OCI-LY1 (cell line): ENCODE measurements at regions not wholly inside any gene's neighbourhood (a gene's known extent, or its start where the extent isn't known, plus 50 kb on each side); places are given as distances from the start of the nearest gene placed in this dataset.

Source experiments
- H2AFZ ChIP-seq: fragments of 200-600 bp; sonication (generic), shearing (Covaris generic); 2 replicates; pipeline ENCODE4 v1.6.0; 2014; ENCODE audit warnings: antibody characterized with exemption, mild to moderate bottlenecking, low read length
- H3F3A ChIP-seq: fragments of 200-600 bp; sonication (generic), shearing (Covaris generic); 2 replicates; pipeline ENCODE4 v1.6.0; 2014; ENCODE audit warnings: mild to moderate bottlenecking, antibody characterized with exemption, low read length, moderate library complexity; ENCODE audit not compliant: insufficient read depth
- H3K27ac ChIP-seq: fragments of 200-600 bp; sonication (generic); 2 replicates; pipeline ENCODE4 v1.5.1; 2014; ENCODE audit warnings: low read length, mixed run types, mild to moderate bottlenecking, low read depth; ENCODE audit not compliant: poor library complexity, severe bottlenecking
- H3K27me3 ChIP-seq: fragments of 200-600 bp; sonication (generic); 2 replicates; pipeline ENCODE4 v1.6.0; 2014; ENCODE audit warnings: antibody characterized with exemption, mild to moderate bottlenecking, low read length, moderate library complexity; ENCODE audit not compliant: insufficient read depth
- H3K36me3 ChIP-seq: fragments of 200-600 bp; sonication (generic); 2 replicates; pipeline ENCODE4 v1.6.1; 2014; ENCODE audit warnings: mild to moderate bottlenecking, antibody characterized with exemption, low read length, moderate library complexity, mixed read lengths; ENCODE audit not compliant: insufficient read depth
- H3K4me1 ChIP-seq: fragments of 200-600 bp; sonication (generic); 2 replicates; pipeline ENCODE4 v1.5.1; 2014; ENCODE audit warnings: mild to moderate bottlenecking, low read length, moderate library complexity; ENCODE audit not compliant: insufficient read depth, severe bottlenecking
- H3K4me2 ChIP-seq: fragments of 200-600 bp; sonication (generic), shearing (Covaris generic); 2 replicates; pipeline ENCODE4 v1.6.1; 2014; ENCODE audit warnings: low read length
- H3K4me3 ChIP-seq: fragments of 200-600 bp; sonication (generic); 2 replicates; pipeline ENCODE4 v1.5.1; 2014; ENCODE audit warnings: low read length, low read depth, mild to moderate bottlenecking, mixed read lengths; ENCODE audit not compliant: poor library complexity, severe bottlenecking
- H3K79me2 ChIP-seq: fragments of 200-600 bp; shearing (Covaris generic); 2 replicates; pipeline ENCODE4 v1.6.1; 2016; ENCODE audit warnings: mixed run types, low read length, mixed read lengths; ENCODE audit not compliant: insufficient read depth
- H3K9ac ChIP-seq: fragments of 200-600 bp; sonication (generic), shearing (Covaris generic); 2 replicates; pipeline ENCODE4 v1.6.1; 2014; ENCODE audit warnings: mild to moderate bottlenecking, low read length, mixed read lengths
- H3K9me2 ChIP-seq: fragments of 200-600 bp; sonication (generic), shearing (Covaris generic); 2 replicates; pipeline ENCODE4 v1.6.1; 2014; ENCODE audit warnings: low read depth, mild to moderate bottlenecking, low read length, mixed read lengths
- H3K9me3 ChIP-seq: fragments of 200-600 bp; shearing (Covaris generic); 2 replicates; pipeline ENCODE4 v1.6.1; 2014; ENCODE audit warnings: low read length, mixed read lengths
- H4K20me1 ChIP-seq: fragments of 200-600 bp; sonication (generic), shearing (Covaris generic); 2 replicates; pipeline ENCODE4 v1.6.0; 2016; ENCODE audit warnings: mild to moderate bottlenecking, low read length; ENCODE audit not compliant: insufficient read depth
- CTCF ChIP-seq: fragments of 200-600 bp; sonication (generic), shearing (Covaris generic); IDR thresholded peaks from 2 replicates; pipeline ENCODE4 v1.5.1; 2017; ENCODE audit warnings: mild to moderate bottlenecking, antibody characterized with exemption, low read length, moderate library complexity, mixed read lengths
- EZH2 ChIP-seq: fragments of 200-600 bp; sonication (generic), shearing (Covaris generic); IDR thresholded peaks from 2 replicates; pipeline ENCODE4 v1.8.0; 2017; ENCODE audit warnings: borderline replicate concordance, mixed run types, mild to moderate bottlenecking, antibody characterized with exemption, low read length, moderate library complexity, mixed read lengths

GRCh38 chr6:67896476-67896875 is 738.6 kb upstream of the ADGRB3 start:
- H3K4me3 ChIP-seq = no peak overlapping the region
- no peaks in the 10 kb centered on the region for H3K9me3 ChIP-seq
- H3K9me2 ChIP-seq = no peaks in the 10 kb centered on the region; the same call in 1 of the 2 replicates
- H3K36me3 ChIP-seq = no peaks in the 10 kb centered on the region
- no peak overlapping the region for H2AFZ ChIP-seq
- H3K4me1 ChIP-seq = peaks cover 7% of the 10 kb centered on the region
- H3F3A ChIP-seq = no peaks in the 10 kb centered on the region
- H3K79me2 ChIP-seq = no peaks in the 10 kb centered on the region
- no peaks in the 10 kb centered on the region for H4K20me1 ChIP-seq
- no peak overlapping the region for H3K27ac ChIP-seq
- no peak for TF ChIP-seq CTCF
- TF ChIP-seq EZH2 = no peak
- H3K4me2 ChIP-seq = no peak overlapping the region
- no peak overlapping the region for H3K9ac ChIP-seq
- no peaks in the 10 kb centered on the region for H3K27me3 ChIP-seq

GRCh38 chr6:67889682-67889995 is 745.4 kb upstream of the ADGRB3 start:
- H3K4me2 ChIP-seq = no peak overlapping the region
- H3K79me2 ChIP-seq = no peaks in the 10 kb centered on the region
- H3K4me1 ChIP-seq = peaks cover 29% of the 10 kb centered on the region
- H3K9me2 ChIP-seq = no peaks in the 10 kb centered on the region; the same call in 1 of the 2 replicates
- no peaks in the 10 kb centered on the region for H4K20me1 ChIP-seq
- H3K4me3 ChIP-seq = no peak overlapping the region
- no peaks in the 10 kb centered on the region for H3F3A ChIP-seq
- H2AFZ ChIP-seq = no peak overlapping the region
- TF ChIP-seq EZH2 (no peak), CTCF (no peak)
- no peaks in the 10 kb centered on the region for H3K9me3 ChIP-seq
- peak overlapping the region; percentile 75 for H3K27ac ChIP-seq
- H3K9ac ChIP-seq = no peak overlapping the region
- no peaks in the 10 kb centered on the region for H3K36me3 ChIP-seq
- H3K27me3 ChIP-seq = no peaks in the 10 kb centered on the region

GRCh38 chr6:67888886-67889681 is 746.0 kb upstream of the ADGRB3 start:
- Histone ChIP-seq H3K79me2 (no peaks in the 10 kb centered on the region), H3F3A (no peaks in the 10 kb centered on the region), H3K9me3 (no peaks in the 10 kb centered on the region), H2AFZ (no peak overlapping the region), H3K36me3 (no peaks in the 10 kb centered on the region), H3K27me3 (no peaks in the 10 kb centered on the region), H3K27ac (peak overlapping the region; percentile 75), H3K9me2 (no peaks in the 10 kb centered on the region; the same call in 1 of the 2 replicates), H3K9ac (no peak overlapping the region), H3K4me2 (peak overlapping the region; percentile 19), H4K20me1 (no peaks in the 10 kb centered on the region), H3K4me1 (peaks cover 29% of the 10 kb centered on the region), H3K4me3 (no peak overlapping the region)
- TF ChIP-seq EZH2 = no peak
- no peak for TF ChIP-seq CTCF
